ENCODE measurements at regions not wholly inside any gene's neighbourhood (a gene's known extent, or its start where the extent isn't known, plus 50 kb on each side); places are given as distances from the start of the nearest gene placed in this dataset.

- TF ChIP-seq CTCF (IDR thresholded peaks at IDR 0.05): no peak
- H3K9me3 ChIP-seq: no peaks in the 10 kb centered on the region
- intact Hi-C loops (cut with DNase I; ENCODE audit: low total_unique reads): no loop called here
- peaks cover 0 to 2% (median 0%) of the 10 kb centered on the region in 4 donors for H3K4me1 ChIP-seq
- no peaks in the 10 kb centered on the region for H3K27me3 ChIP-seq
- no peak overlapping the region for H3K27ac ChIP-seq
- no peaks in the 10 kb centered on the region for H3K36me3 ChIP-seq
- no peak for DNase-seq
- no peak overlapping the region for H3K4me3 ChIP-seq
These were observed 493.3 kb downstream of the FAT4 start for GRCh38 chr4:125808022-125808421.

GRCh38 chr4:125808570-125808969 is 493.8 kb downstream of the FAT4 start:
- Histone ChIP-seq H3K9me3 (no peaks in the 10 kb centered on the region), H3K4me1 (peaks cover 0 to 2% (median 0%) of the 10 kb centered on the region in 4 donors), H3K27ac (no peak overlapping the region), H3K36me3 (no peaks in the 10 kb centered on the region), H3K4me3 (no peak overlapping the region), H3K27me3 (no peaks in the 10 kb centered on the region)
- TF ChIP-seq CTCF (IDR thresholded peaks at IDR 0.05): no peak
- intact Hi-C loops (cut with DNase I; ENCODE audit: low total_unique reads): no loop called here
- DNase-seq: no peak

GRCh38 chr4:125811892-125812291 is 497.1 kb downstream of the FAT4 start:
- H3K4me3 ChIP-seq: no peak overlapping the region
- no peak for TF ChIP-seq CTCF (IDR thresholded peaks at IDR 0.05)
- no peaks in the 10 kb centered on the region for H3K36me3 ChIP-seq
- no peaks in the 10 kb centered on the region for H3K27me3 ChIP-seq
- intact Hi-C loops (cut with DNase I; ENCODE audit: low total_unique reads): no loop called here
- no peak for DNase-seq
- peaks cover 0 to 2% (median 0%) of the 10 kb centered on the region in 4 donors for H3K4me1 ChIP-seq
- H3K27ac ChIP-seq: no peak overlapping the region
- no peaks in the 10 kb centered on the region for H3K9me3 ChIP-seq

- Histone ChIP-seq H3K9me3 (no peaks in the 10 kb centered on the region), H3K36me3 (no peaks in the 10 kb centered on the region), H3K27me3 (no peaks in the 10 kb centered on the region), H3K27ac (no peak overlapping the region), H3K4me1 (no peaks in the 10 kb centered on the region), H3K4me3 (no peak overlapping the region)
- TF ChIP-seq CTCF (IDR thresholded peaks at IDR 0.05): no peak
- DNase-seq: no peak
- intact Hi-C loops (cut with DNase I; ENCODE audit: low total_unique reads): no loop called here
These were observed 512.3 kb downstream of the FAT4 start for GRCh38 chr4:125826801-125827695.

- Histone ChIP-seq H3K27ac (no peak overlapping the region), H3K9me3 (no peaks in the 10 kb centered on the region), H3K4me1 (no peaks in the 10 kb centered on the region), H3K4me3 (no peak overlapping the region), H3K36me3 (no peaks in the 10 kb centered on the region), H3K27me3 (no peaks in the 10 kb centered on the region)
- intact Hi-C loops (cut with DNase I; ENCODE audit: low total_unique reads): no loop called here
- TF ChIP-seq CTCF (IDR thresholded peaks at IDR 0.05): no peak
- DNase-seq: no peak
These were observed 512.9 kb downstream of the FAT4 start for GRCh38 chr4:125827696-125828052.
